K562 (cell line): ENCODE measurements at regions not wholly inside any gene's neighbourhood (a gene's known extent, or its start where the extent isn't known, plus 50 kb on each side); places are given as distances from the start of the nearest gene placed in this dataset.

Experiments
- ATAC-seq: fragments of 200-7000 bp; cut with Tn5 transposase; 3 replicates; pipeline ENCODE4 v1.9.1; 2020; ENCODE audit warnings: moderate library complexity
- BruUV-seq: library from RNA; stranded (reverse); fragments of 400-500 nt; replicated peaks from 2 replicates; lab custom pipeline; 2021; lab: Mats Ljungman, UMichigan
- CTCF ChIA-PET: fragments of 300-600 bp; formaldehyde crosslinking; extraction: SDS; loops from one replicate; lab custom pipeline; 2021; ENCODE audit warnings: low intra/inter-chr PET ratio; lab: Yijun Ruan, JAX
- POLR2A ChIA-PET: fragments of 300-600, 350-650 bp; sonication (Branson Sonifier 250); formaldehyde crosslinking; extraction: SDS; loops from one replicate; lab custom pipeline; 2021; ENCODE audit warnings: antibody characterized with exemption, inconsistent platforms; lab: Yijun Ruan, JAX
- DNase-seq, 4 experiments: peaks; one replicate each; pipeline versions ENCODE4 v3.0.0 to v3.0.0-alpha.2; 2011 to 2018; ENCODE audit warnings: low spot score in 3 of 4, mixed read lengths in 3 of 4; ENCODE audit errors: extremely low read depth in 1 of 4
- FAIRE-seq: peaks from 2 replicates; lab custom pipeline; 2011; peaks lifted over from hg19 to GRCh38; lab: Jason Lieb, UNC
- H2AFZ ChIP-seq: 2 replicates; pipeline ENCODE4 v1.6.0; 2011; ENCODE audit warnings: low read depth, low read length, control low read depth, inconsistent platforms
- H3K27ac ChIP-seq: fragments of 200-600 bp; 3 replicates; pipeline ENCODE4 v1.8.0; 2011; ENCODE audit warnings: low read depth, mild to moderate bottlenecking, control low read depth, inconsistent platforms, low read length, moderate library complexity, mixed read lengths; ENCODE audit errors: extremely low read depth
- H3K27me3 ChIP-seq, 2 experiments: fragments of 300-600 bp in 1 of 2; 2 replicates in 1 of 2; 3 replicates in 1 of 2; pipeline versions ENCODE4 v1.6.0 to v1.8.0; 2011; ENCODE audit warnings: inconsistent platforms in 2 of 2, low read length in 2 of 2, mild to moderate bottlenecking in 1 of 2, mixed read lengths in 1 of 2, moderate library complexity in 1 of 2; ENCODE audit not compliant: control insufficient read depth in 2 of 2, insufficient read depth in 2 of 2
- H3K36me3 ChIP-seq: fragments of 300-600 bp; 3 replicates; pipeline ENCODE4 v1.8.0; 2011; ENCODE audit warnings: mild to moderate bottlenecking, low read length, inconsistent platforms; ENCODE audit not compliant: control insufficient read depth, insufficient read depth
- H3K4me1 ChIP-seq, 2 experiments: fragments of 200-600 bp in 1 of 2; replicated peaks in 1 of 2; 2 replicates in 1 of 2; 3 replicates in 1 of 2; pipeline versions ENCODE4 v1.5.1 to v1.8.0; 2011; ENCODE audit warnings: inconsistent platforms in 2 of 2, low read length in 2 of 2, mild to moderate bottlenecking in 1 of 2, mixed read lengths in 1 of 2, moderate library complexity in 1 of 2; ENCODE audit not compliant: control insufficient read depth in 2 of 2, insufficient read depth in 2 of 2
- H3K4me2 ChIP-seq: 2 replicates; pipeline ENCODE4 v1.6.1; 2011; ENCODE audit warnings: low read length, control low read depth, inconsistent platforms, mixed read lengths; ENCODE audit not compliant: insufficient read depth
- H3K4me3 ChIP-seq: fragments of 200-600 bp; sonication (generic), shearing (Covaris generic); 2 replicates; pipeline ENCODE4 v1.5.1; 2016; ENCODE audit warnings: control low read depth, inconsistent platforms
- H3K79me2 ChIP-seq: fragments of 200-600 bp; 3 replicates; pipeline ENCODE4 v1.8.0; 2011; ENCODE audit warnings: low read length, inconsistent platforms; ENCODE audit not compliant: control insufficient read depth, insufficient read depth
- H3K9ac ChIP-seq, 2 experiments: 2 replicates each; pipeline versions ENCODE4 v1.6.0 to v1.6.1; 2011; ENCODE audit warnings: low read depth in 2 of 2, low read length in 2 of 2, control low read depth in 1 of 2, inconsistent platforms in 1 of 2, mild to moderate bottlenecking in 1 of 2, mixed read lengths in 1 of 2; ENCODE audit not compliant: insufficient read depth in 1 of 2
- H3K9me1 ChIP-seq: one replicate; pipeline ENCODE4 v1.6.0; 2011; ENCODE audit warnings: inconsistent platforms, mild to moderate bottlenecking, low read length, moderate library complexity; ENCODE audit not compliant: control insufficient read depth, insufficient read depth
- H3K9me3 ChIP-seq: replicated peaks from 2 replicates; pipeline ENCODE4 v1.5.1; 2011; ENCODE audit warnings: low read depth, low read length, inconsistent platforms; ENCODE audit not compliant: control insufficient read depth, insufficient read depth
- H4K20me1 ChIP-seq: replicated peaks from 2 replicates; pipeline ENCODE4 v1.6.1; 2011; ENCODE audit warnings: low read length, inconsistent platforms, mixed read lengths; ENCODE audit not compliant: control insufficient read depth, insufficient read depth
- FOSL1 ChIP-seq: fragments of 200-800 bp; sonication (Bioruptor generic); conservative IDR thresholded peaks from 2 replicates; pipeline ENCODE4 v1.6.1; 2016; ENCODE audit warnings: missing genetic modification characterization, missing compliant biosample characterization
- JUN ChIP-seq, 2 experiments: sonication (generic) in 1 of 2; formaldehyde crosslinking in 1 of 2; IDR thresholded peaks; 2 replicates each; pipeline versions ENCODE4 v1.6.1 to v1.8.0; 2012 to 2022; ENCODE audit warnings: borderline replicate concordance in 2 of 2, mild to moderate bottlenecking in 2 of 2, improper control_type of control experiment in 1 of 2, low read depth in 1 of 2, low read length in 1 of 2, missing genetic modification reagents in 1 of 2
- MEIS2 ChIP-seq: fragments of 450-650 bp; IDR thresholded peaks from 2 replicates; pipeline ENCODE4 v1.6.1; 2014; ENCODE audit warnings: mild to moderate bottlenecking; ENCODE audit not compliant: partially characterized antibody
- MTA3 ChIP-seq: fragments of 450-650 bp; formaldehyde crosslinking; IDR thresholded peaks from 2 replicates; pipeline ENCODE4 v1.6.1; 2017; ENCODE audit warnings: mild to moderate bottlenecking, borderline replicate concordance
- NEUROD1 ChIP-seq: fragments of 150-350 bp; IDR thresholded peaks from 2 replicates; pipeline ENCODE4 v1.6.1; 2014; ENCODE audit warnings: borderline replicate concordance, low read length, low read depth; ENCODE audit not compliant: partially characterized antibody
- WHSC1 ChIP-seq: IDR thresholded peaks from one replicate; pipeline ENCODE4 v1.6.1; 2012; ENCODE audit warnings: low read length, control low read depth, inconsistent platforms
- ZBTB8A ChIP-seq: fragments of 450-650 bp; IDR thresholded peaks from 2 replicates; pipeline ENCODE4 v1.6.1; 2018; ENCODE audit warnings: mild to moderate bottlenecking, moderate library complexity; ENCODE audit not compliant: partially characterized antibody
- ZKSCAN1 ChIP-seq: fragments of 150-350 bp; IDR thresholded peaks from 2 replicates; pipeline ENCODE4 v1.6.1; 2016; ENCODE audit warnings: low read depth, low read length
- WGBS: fragments of 100-300 bp; shearing (Covaris generic); methylation state at CpG from one replicate; pipeline ENCODE4 v1.1.6; 2016; ENCODE audit warnings: low coverage, mixed read lengths; ENCODE audit not compliant: insufficient coverage; ENCODE audit errors: missing lambda C conversion rate; 5-methylcytosine and 5-hydroxymethylcytosine counted together
- in situ Hi-C: fragments of 300-500 bp; cut with MboI; formaldehyde crosslinking; loops from 4 replicates; pipeline ENCODE4 v1.15.0; 2018; ENCODE audit warnings: inconsistent platforms, mixed read lengths
- intact Hi-C: fragments of 100-400 bp; cut with micrococcal nuclease; formaldehyde crosslinking; loops from 2 replicates; pipeline ENCODE4 v1.14.2; 2022
- TF ChIP-seq, protein P1 (sequence below): fragments of 450-650 bp; IDR thresholded peaks from 2 replicates; pipeline ENCODE4 v1.6.1; 2016
- TF ChIP-seq, protein P2 (sequence below): sonication (generic); formaldehyde crosslinking; IDR thresholded peaks from 2 replicates; pipeline ENCODE4 v1.8.0; 2022; ENCODE audit warnings: missing genetic modification reagents, mild to moderate bottlenecking, borderline replicate concordance

DNA sequence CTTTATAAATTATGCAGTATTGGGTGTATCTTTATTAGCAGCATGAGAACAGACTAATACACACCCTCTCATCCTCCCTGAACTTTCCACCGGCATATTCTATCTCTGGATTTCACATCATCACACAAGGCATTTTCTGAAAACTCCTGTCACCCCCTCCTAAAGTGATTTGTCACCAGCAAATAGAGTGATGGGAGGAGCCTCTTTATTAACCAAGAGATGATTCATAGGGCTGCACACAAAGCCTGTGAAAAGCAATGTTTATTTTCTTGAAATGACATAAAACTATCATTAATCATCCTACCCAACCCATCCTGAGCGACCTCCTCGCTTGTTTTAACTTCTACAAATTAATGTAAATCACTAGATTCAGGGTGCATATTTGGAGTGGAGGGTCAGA, 394.7 kb upstream of the SULF2 start:
- H3K4me2 ChIP-seq: no peak overlapping the region
- in situ Hi-C loops: no loop called here
- H3K4me1 ChIP-seq: no peaks in the 10 kb centered on the region
- DNase-seq (no peak), ATAC-seq (no peak), FAIRE-seq (no peak)
- no peak overlapping the region for H3K9ac ChIP-seq
- BruUV-seq: no TSS peak
- H3K9me1 ChIP-seq: no peaks in the 10 kb centered on the region
- H2AFZ ChIP-seq: no peak overlapping the region
- H3K4me3 ChIP-seq: no peak overlapping the region
- H3K79me2 ChIP-seq: no peaks in the 10 kb centered on the region
- no peak for TF ChIP-seq MTA3
- TF ChIP-seq FOSL1 (tag): no peak
- no peak for TF ChIP-seq WHSC1
- peak; percentile 19 for TF ChIP-seq MEIS2
- no peak for TF ChIP-seq JUN (IDR thresholded peaks at IDR 0.05; ENCODE audit: borderline replicate concordance, low read depth, low read length)
- TF ChIP-seq JUN (CRISPR knock-in tag; IDR thresholded peaks at IDR 0.05; ENCODE audit: borderline replicate concordance): no peak
- TF ChIP-seq ZBTB8A: no peak
- TF ChIP-seq, protein P1, sequence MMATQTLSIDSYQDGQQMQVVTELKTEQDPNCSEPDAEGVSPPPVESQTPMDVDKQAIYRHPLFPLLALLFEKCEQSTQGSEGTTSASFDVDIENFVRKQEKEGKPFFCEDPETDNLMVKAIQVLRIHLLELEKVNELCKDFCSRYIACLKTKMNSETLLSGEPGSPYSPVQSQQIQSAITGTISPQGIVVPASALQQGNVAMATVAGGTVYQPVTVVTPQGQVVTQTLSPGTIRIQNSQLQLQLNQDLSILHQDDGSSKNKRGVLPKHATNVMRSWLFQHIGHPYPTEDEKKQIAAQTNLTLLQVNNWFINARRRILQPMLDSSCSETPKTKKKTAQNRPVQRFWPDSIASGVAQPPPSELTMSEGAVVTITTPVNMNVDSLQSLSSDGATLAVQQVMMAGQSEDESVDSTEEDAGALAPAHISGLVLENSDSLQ: 0 out of 2 replicates have a peak, but pooled peaks have one; percentile 8
- no peak for TF ChIP-seq ZKSCAN1
- TF ChIP-seq, protein P2, sequence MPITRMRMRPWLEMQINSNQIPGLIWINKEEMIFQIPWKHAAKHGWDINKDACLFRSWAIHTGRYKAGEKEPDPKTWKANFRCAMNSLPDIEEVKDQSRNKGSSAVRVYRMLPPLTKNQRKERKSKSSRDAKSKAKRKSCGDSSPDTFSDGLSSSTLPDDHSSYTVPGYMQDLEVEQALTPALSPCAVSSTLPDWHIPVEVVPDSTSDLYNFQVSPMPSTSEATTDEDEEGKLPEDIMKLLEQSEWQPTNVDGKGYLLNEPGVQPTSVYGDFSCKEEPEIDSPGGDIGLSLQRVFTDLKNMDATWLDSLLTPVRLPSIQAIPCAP (CRISPR knock-in tag): no peak
- TF ChIP-seq NEUROD1: no peak
- no peak overlapping the region for H3K27ac ChIP-seq
- no peaks in the 10 kb centered on the region for H3K36me3 ChIP-seq
- 3% methylated on average over 3 of the region's 3 CpGs for WGBS
- ChIA-PET CTCF (no interaction called here), POLR2A (no interaction called here)
- no peaks in the 10 kb centered on the region for H4K20me1 ChIP-seq
- H3K27me3 ChIP-seq: peaks cover 2 to 9% of the 10 kb centered on the region in 2 experiments; a peak in 4 of 5 replicates
- intact Hi-C loops: no loop called here
- no peaks in the 10 kb centered on the region for H3K9me3 ChIP-seq
